GM12865 (cell line): ENCODE measurements at regions not wholly inside any gene's neighbourhood (a gene's known extent, or its start where the extent isn't known, plus 50 kb on each side); places are given as distances from the start of the nearest gene placed in this dataset.
A peak's percentile ranks its signal among the peaks of the same experiment; 100 is the strongest.

Experiments used
- DNase-seq: peaks from one replicate; pipeline ENCODE4 v3.0.0; 2010; ENCODE audit warnings: low read depth
- H3K4me3 ChIP-seq: 2 replicates; pipeline ENCODE4 v1.5.1; 2011; ENCODE audit warnings: mild to moderate bottlenecking, low read depth, low read length, control low read depth
- TF ChIP-seq, protein P1 (sequence below): IDR thresholded peaks from 2 replicates; pipeline ENCODE4 v1.5.1; 2011; ENCODE audit warnings: low read length, control low read depth, low read depth, inconsistent platforms; ENCODE audit not compliant: insufficient read depth; ENCODE audit errors: missing control alignments

DNA sequence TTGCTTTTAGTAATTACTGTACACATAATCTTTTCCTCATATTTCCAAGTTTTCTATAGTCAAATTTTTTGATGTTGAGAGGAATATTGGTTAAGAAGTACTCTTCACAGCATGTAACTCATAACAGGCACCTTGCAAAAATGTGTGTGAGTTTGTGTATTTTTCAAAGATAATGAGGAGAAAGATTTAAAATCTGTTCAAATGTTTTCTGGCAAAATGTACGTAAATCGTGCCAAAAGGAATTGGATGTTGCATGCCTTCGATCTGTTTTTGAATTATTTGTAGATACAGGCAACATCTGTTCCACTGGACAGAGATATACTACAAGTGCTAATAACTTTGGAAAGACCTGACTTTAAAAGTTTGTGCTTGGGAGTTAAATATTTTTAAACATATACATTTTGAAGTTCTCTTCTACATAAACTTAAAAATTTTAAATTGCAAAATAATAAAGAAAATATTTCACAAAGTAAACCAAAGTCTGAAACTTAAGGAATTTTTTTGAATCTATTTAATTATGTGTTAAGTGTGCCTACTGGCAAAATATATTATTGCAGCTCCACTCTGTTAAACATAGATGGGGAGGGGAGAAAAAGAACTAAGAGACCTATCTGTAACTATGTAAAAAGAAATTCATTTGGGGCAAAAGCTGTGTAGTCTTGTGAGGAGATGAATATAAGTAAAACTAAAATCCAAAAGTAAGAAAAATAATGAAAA lies 133.5 kb upstream of the UBE2E3 start:
- DNase-seq, result no peak
- TF ChIP-seq, protein P1, sequence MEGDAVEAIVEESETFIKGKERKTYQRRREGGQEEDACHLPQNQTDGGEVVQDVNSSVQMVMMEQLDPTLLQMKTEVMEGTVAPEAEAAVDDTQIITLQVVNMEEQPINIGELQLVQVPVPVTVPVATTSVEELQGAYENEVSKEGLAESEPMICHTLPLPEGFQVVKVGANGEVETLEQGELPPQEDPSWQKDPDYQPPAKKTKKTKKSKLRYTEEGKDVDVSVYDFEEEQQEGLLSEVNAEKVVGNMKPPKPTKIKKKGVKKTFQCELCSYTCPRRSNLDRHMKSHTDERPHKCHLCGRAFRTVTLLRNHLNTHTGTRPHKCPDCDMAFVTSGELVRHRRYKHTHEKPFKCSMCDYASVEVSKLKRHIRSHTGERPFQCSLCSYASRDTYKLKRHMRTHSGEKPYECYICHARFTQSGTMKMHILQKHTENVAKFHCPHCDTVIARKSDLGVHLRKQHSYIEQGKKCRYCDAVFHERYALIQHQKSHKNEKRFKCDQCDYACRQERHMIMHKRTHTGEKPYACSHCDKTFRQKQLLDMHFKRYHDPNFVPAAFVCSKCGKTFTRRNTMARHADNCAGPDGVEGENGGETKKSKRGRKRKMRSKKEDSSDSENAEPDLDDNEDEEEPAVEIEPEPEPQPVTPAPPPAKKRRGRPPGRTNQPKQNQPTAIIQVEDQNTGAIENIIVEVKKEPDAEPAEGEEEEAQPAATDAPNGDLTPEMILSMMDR, result no peak
- no peak overlapping the region for H3K4me3 ChIP-seq

DNA sequence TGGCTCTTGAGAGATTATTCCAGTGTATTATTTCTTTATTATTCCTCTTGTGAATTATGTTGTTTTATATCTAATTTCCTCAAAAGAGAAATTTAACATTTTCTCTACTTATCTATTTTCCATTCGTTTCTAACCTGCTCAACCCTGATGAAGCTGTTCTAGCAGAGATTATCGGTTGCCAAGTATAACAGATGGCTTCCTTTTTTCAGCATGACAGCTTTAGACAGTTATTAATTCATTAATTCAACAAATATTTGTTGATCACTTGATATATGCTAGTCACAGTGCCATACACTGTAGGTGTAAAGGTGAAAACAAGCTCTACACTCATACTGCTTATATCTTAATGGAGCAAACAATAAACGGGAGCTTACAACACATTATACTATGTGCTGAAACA lies 137.9 kb upstream of the UBE2E3 start:
- no peak for DNase-seq
- TF ChIP-seq, protein P1, result no peak
- no peak overlapping the region for H3K4me3 ChIP-seq

DNA sequence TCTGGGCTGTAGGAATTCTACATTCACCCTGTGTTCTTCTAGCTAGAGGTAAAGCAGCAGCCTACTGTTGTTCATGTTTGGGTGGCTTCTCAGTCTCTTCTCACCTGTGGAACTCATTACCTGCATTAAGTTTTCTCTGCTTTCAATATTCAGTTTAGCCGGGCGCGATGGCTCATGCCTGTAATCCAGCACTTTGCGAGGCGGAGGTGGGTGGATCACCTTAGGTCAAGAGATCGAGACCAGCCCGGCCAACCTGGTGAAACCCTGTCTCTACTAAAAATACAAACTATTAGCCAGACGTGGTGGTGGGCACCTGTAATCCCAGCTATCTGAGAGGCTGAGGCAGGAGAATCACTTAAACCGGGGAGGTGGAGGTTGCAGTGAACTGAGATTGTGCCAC lies 139.8 kb upstream of the UBE2E3 start:
- TF ChIP-seq, protein P1, result no peak
- H3K4me3 ChIP-seq, result no peak overlapping the region
- DNase-seq, result no peak

DNA sequence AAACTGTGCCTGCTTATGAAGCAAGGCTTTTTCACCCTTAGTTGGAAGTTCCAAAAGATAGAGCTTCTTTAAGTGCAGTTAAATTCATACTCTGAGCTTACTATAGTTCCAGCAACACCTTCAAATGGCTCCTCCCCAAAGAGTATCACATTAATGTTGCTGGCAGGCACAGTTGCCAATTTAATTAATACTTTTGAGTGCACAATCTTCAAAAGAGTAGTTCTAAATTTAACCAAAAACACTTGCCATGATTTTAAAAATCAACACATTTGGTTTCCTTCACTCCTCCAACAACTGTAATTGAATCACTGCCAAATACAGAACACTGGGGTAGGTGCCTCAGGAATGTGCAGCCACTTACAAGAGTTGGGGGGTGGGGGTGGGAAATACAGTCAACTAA lies 150.6 kb upstream of the UBE2E3 start:
- TF ChIP-seq, protein P1, result no peak
- DNase-seq, result no peak
- H3K4me3 ChIP-seq, result no peak overlapping the region

DNA sequence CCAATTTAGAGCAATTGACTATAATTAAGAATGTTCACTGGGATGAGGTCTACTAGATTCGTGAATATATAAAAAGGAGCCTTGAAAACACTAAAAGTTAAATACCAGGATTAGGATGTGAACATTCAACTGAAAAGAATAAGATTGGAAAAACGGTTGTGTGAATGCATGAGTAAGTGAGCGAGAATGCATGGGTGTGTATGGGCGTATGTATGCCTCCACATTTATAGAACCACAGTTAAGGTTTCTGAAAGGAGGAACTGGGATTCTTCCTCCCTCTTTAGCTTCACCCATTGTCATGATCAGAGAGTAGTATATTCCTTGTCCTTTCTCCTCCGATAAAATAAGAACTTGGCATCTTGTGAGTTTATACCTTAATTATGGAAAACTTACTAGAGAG lies 151.1 kb upstream of the UBE2E3 start:
- H3K4me3 ChIP-seq, result no peak overlapping the region
- TF ChIP-seq, protein P1, result no peak
- no peak for DNase-seq

DNA sequence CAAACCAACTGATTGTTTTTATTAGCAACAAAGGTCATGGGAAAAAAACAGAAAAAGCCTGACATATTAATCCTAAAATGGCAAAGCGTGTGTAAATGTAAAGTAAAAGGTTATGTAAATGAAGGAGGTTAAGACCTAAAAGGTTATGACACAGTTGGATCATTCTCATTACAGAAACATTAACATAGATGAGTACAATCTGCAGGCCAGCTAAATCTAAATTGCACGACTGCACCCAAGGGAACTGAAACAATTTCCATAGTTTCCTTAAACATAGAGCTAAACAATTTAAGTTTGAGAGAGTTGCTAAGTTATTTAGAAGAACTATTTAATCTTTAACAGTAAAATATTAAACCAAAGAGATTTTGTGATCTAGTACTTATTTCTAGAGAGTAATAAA lies 151.6 kb upstream of the UBE2E3 start:
- no peak overlapping the region for H3K4me3 ChIP-seq
- DNase-seq, result no peak
- TF ChIP-seq, protein P1, result no peak

DNA sequence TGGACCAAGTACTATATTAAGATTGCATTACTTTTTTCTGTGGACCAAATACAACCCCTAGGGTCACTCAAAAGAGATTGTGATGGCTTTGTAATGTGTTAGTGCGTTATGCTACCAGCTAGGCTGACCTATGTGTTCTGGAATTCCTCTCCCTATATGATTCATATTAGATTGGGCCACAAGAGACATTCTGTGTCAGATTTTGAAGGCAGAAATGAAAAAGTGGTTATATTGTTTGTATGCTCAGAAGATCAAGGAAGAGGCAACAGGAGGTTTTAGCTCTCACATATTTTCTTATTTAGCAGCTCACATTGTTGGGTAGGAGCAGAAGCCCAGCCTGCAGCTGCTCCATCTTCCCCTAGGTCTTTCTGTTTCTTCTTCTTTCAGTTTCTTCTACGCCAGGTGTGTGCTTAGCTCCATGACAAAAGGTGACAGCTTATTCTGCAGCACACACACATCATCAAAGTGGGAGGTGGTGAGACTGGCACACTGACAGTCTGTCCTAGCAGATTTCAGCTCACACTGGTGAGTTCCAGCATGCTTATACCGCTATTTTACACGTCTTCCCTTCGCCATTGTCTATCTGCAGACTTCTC lies 156.8 kb upstream of the UBE2E3 start:
- peak; percentile 2 for DNase-seq
- H3K4me3 ChIP-seq, result no peak overlapping the region
- TF ChIP-seq, protein P1, result no peak
